IgD-negative memory B cell (primary cell): ENCODE measurements at regions not wholly inside any gene's neighbourhood (a gene's known extent, or its start where the extent isn't known, plus 50 kb on each side); places are given as distances from the start of the nearest gene placed in this dataset.
"Not testable (repeated sequence)": the region's sequence is repeated elsewhere in the genome, so short reads cannot be mapped to it uniquely, and the experiment has no call there.

Source experiments
- H3K27ac Mint-ChIP-seq, 3 donors: one replicate each; pipeline ENCODE4 v1.8.0; 2020 to 2022; ENCODE audit warnings: mild to moderate bottlenecking in 3 of 3, mixed read lengths in 3 of 3, moderate library complexity in 1 of 3
- H3K27me3 Mint-ChIP-seq: one replicate; pipeline ENCODE4 v1.8.0; 2021; ENCODE audit warnings: mixed read lengths
- H3K36me3 Mint-ChIP-seq: one replicate; pipeline ENCODE4 v1.8.0; 2020; ENCODE audit warnings: mild to moderate bottlenecking, mixed read lengths
- H3K4me1 Mint-ChIP-seq, 3 donors: one replicate each; pipeline ENCODE4 v1.8.0; 2020 to 2022; ENCODE audit warnings: mixed read lengths in 3 of 3, mild to moderate bottlenecking in 1 of 3
- H3K4me3 Mint-ChIP-seq, 4 donors: one replicate each; pipeline ENCODE4 v1.8.0; 2020 to 2022; ENCODE audit warnings: mild to moderate bottlenecking in 4 of 4, mixed read lengths in 4 of 4, moderate library complexity in 3 of 4
- H3K9me3 Mint-ChIP-seq, 3 donors: one replicate each; pipeline ENCODE4 v1.8.0; 2020 to 2021; ENCODE audit warnings: mixed read lengths in 3 of 3, mild to moderate bottlenecking in 1 of 3

DNA sequence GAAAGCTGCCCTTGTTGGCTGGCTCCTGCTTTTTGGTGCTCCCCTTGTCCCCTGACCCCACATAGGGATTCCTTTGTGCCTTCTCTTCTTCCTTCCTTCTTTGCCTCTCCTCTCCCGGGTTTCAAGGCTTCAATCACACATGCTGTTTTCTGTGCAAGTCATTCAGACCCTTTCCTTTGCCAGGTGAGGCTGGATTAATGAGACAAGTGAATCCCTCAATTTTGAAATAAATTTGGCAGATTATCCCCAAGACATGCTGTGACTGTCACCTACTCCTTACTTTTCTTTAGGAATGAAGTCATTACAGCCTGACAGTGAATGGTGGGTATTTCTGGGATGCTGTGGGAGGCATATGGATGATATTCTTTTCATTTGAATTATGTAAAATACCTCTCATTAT lies 259.0 kb upstream of the RGMA start:
- no peaks in the 10 kb centered on the region for H3K36me3 Mint-ChIP-seq
- H3K27ac Mint-ChIP-seq = no peak overlapping the region
- H3K27me3 Mint-ChIP-seq = peaks cover 3% of the 10 kb centered on the region
- H3K4me1 Mint-ChIP-seq = no peaks in the 10 kb centered on the region
- H3K4me3 Mint-ChIP-seq = no peak overlapping the region
- H3K9me3 Mint-ChIP-seq = peaks cover 0 to 3% (median 1%) of the 10 kb centered on the region in 3 donors

DNA sequence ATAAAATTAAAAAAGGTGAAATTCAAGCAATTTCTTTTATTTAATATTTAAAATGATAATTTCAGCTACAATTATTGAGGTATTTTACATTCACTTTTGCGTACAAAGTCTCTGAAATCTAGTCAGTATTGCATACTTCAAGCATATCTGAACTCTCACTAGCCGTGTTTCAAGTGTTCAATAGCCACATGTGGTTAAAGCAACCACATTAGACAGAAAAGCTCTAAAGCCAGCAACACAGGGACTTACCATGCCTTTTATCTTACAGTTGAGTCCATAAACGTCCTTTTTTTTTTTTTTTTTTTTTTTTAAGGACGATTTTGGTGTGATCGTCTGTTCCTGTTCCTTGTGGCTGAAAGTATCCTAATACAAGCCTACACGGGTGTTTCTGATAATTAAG lies 257.0 kb upstream of the RGMA start:
- no peak overlapping the region for H3K27ac Mint-ChIP-seq
- H3K4me3 Mint-ChIP-seq = no peak overlapping the region
- H3K4me1 Mint-ChIP-seq = no peaks in the 10 kb centered on the region
- H3K27me3 Mint-ChIP-seq = peaks cover 3% of the 10 kb centered on the region
- peaks cover 0 to 3% (median 1%) of the 10 kb centered on the region in 3 donors for H3K9me3 Mint-ChIP-seq
- H3K36me3 Mint-ChIP-seq = no peaks in the 10 kb centered on the region

DNA sequence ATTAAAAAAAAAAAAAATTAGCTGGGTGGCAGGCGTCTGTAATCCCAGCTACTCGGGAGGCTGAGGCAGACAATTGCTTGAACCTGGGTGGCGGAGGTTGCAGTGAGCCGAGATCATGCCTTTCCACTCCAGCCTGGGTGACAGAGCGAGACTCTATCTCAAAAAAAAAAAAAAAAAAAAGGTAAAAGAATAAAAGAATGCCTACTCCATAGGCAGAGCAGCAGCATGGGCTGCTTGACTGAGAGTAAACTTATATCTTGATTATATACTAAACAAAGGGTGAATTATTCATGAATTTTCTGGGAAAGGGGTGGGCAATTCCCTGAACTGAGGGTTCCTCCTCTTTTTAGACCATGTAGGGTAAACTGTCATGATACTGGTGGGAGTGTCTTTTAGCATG lies 254.4 kb upstream of the RGMA start:
- not testable (repeated sequence) for H3K4me3 Mint-ChIP-seq, H3K9me3 Mint-ChIP-seq, H3K36me3 Mint-ChIP-seq, H3K27me3 Mint-ChIP-seq, H3K4me1 Mint-ChIP-seq, H3K27ac Mint-ChIP-seq

DNA sequence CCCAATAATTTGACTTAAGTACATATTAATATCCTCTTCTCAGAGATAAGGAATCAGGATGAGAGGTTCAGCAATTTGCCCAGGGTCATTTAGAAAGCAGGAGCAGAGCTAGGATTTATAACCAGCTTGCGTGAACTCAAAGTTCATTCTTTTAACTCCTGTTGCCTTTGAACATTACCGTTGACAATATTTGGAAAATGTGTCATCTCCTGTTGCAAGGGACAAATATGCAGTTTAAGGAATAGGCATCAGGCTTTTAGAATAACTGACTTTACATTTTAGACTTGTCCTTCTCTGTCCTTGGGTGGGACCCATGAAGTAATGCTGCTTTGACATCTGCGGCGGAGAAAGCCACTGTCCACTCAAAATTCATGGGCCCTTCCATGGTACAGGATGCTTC lies 252.2 kb upstream of the RGMA start:
- no peaks in the 10 kb centered on the region for H3K4me1 Mint-ChIP-seq
- H3K27me3 Mint-ChIP-seq = no peaks in the 10 kb centered on the region
- no peaks in the 10 kb centered on the region for H3K36me3 Mint-ChIP-seq
- H3K4me3 Mint-ChIP-seq = no peak overlapping the region
- H3K27ac Mint-ChIP-seq = no peak overlapping the region
- peaks cover 0 to 4% (median 3%) of the 10 kb centered on the region in 3 donors for H3K9me3 Mint-ChIP-seq

DNA sequence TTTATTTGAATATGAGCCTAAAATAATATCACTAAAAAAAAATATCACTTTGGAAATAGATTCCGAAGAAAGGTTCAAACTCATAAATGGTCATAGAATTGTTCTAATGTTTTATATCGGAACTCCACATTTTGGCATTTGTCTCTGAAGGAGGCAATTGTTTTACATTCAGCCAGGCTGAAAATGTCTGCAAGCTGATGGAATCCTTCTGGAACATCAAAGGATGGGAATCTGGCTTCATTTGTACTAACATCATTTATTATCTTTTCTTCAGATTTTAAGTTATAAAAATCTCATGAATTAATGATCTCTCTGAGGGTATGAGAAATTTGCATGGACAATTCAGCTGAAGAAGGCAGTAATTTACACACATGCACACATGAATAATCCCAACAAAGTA lies 251.4 kb upstream of the RGMA start:
- Mint-ChIP-seq H3K9me3 (peaks cover 0 to 4% (median 3%) of the 10 kb centered on the region in 3 donors), H3K36me3 (no peaks in the 10 kb centered on the region), H3K4me1 (no peaks in the 10 kb centered on the region), H3K4me3 (no peak overlapping the region), H3K27me3 (peaks cover under 1% of the 10 kb centered on the region), H3K27ac (no peak overlapping the region)

DNA sequence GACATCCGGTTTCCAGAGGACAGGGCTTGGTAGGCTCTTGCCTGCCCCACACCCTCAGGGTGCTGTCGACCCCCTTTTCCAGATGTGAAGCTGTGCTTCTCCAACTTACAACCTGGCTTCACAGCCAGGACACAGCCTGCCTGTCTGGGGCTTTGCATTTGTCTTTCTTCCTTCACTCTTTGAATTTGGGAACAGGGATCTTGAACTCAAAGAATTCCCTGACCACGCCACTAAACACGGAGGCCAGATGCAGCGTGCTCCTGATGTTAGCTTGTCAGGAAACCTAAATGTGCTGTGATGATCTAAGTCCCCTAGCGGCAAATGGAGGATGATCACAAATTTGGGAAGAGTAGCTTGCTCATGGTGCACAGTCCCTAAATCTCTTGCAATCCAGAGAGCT lies 244.8 kb upstream of the RGMA start:
- no peak overlapping the region for H3K27ac Mint-ChIP-seq
- no peaks in the 10 kb centered on the region for H3K4me1 Mint-ChIP-seq
- peaks cover 0 to 5% (median 3%) of the 10 kb centered on the region in 3 donors for H3K9me3 Mint-ChIP-seq
- H3K4me3 Mint-ChIP-seq = no peak overlapping the region
- H3K27me3 Mint-ChIP-seq = peaks cover 14% of the 10 kb centered on the region
- no peaks in the 10 kb centered on the region for H3K36me3 Mint-ChIP-seq

DNA sequence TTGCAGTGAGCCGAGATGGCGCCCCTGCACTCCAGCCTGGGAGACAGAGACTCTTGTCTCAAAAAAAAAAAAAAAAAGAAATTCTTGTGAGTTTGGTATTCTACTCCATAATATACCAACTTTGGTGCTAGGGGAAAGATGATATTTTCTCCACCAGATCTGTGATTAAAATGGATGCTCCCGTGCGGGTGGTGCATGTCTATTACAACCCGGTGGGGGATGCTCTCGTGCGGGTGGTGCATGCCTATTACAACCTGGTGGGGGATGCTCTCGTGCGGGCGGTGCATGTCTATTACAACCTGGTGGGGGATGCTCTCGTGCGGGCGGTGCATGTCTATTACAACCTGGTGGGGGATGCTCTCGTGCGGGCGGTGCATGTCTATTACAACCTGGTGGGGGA lies 244.1 kb upstream of the RGMA start:
- H3K4me1 Mint-ChIP-seq, H3K27ac Mint-ChIP-seq, H3K4me3 Mint-ChIP-seq, H3K36me3 Mint-ChIP-seq, H3K9me3 Mint-ChIP-seq: not testable (repeated sequence)
- H3K27me3 Mint-ChIP-seq = peaks cover 14% of the 10 kb centered on the region

DNA sequence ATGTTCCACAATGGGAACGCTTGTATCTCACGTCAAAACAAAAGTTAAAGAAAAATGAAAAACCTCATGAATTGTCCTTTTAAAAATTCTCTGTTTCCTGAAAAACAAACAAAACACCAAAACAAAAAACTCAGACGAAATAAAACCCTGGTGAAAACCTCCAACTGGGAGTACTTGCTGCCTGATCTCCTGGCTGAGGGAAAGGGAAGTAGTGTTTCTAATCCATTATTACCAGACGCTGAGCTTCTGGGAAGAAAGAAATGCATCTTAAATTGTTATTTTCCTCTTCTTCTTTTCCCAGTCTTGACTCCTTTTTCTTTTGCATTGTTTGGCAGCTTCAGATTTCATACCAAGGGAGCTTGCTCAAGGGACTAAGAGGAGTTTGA lies 243.2 kb upstream of the RGMA start:
- H3K4me1 Mint-ChIP-seq = no peaks in the 10 kb centered on the region
- H3K4me3 Mint-ChIP-seq = no peak overlapping the region
- H3K27me3 Mint-ChIP-seq = peaks cover 14% of the 10 kb centered on the region
- H3K36me3 Mint-ChIP-seq = no peaks in the 10 kb centered on the region
- peaks cover 0 to 5% (median 3%) of the 10 kb centered on the region in 3 donors for H3K9me3 Mint-ChIP-seq
- no peak overlapping the region for H3K27ac Mint-ChIP-seq

DNA sequence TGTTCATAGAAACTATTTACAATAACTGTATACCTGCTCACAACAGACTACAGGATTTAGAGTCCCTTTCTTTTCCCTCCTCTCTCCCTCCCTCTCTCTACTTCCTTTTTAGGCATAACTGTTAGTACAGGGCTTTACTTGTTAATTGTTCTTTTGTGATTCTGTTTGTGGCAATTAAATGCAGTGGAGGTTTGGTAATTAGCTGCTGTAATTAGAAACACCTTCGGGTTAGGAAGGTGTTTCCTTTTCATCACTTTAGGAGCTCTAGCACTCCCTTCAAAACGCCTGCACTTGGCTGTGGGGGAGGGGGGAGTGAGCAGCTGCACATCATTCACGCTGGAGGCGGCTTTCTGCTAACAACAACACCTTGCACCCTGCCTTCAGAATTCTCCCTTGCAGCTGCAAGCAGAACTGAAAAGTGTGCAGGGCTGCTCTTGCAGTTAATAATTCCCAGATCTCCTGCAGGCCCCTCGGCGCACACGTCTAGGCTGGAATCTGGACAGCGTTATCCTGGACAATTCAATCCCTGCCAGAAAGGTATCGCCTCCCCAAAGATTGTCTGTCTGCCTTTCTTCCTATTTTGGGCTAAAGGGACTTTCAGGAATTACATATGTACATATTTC lies 242.6 kb upstream of the RGMA start:
- Mint-ChIP-seq H3K27ac (no peak overlapping the region), H3K9me3 (peaks cover 0 to 5% (median 3%) of the 10 kb centered on the region in 3 donors), H3K27me3 (peaks cover 14% of the 10 kb centered on the region), H3K36me3 (no peaks in the 10 kb centered on the region), H3K4me1 (no peaks in the 10 kb centered on the region), H3K4me3 (no peak overlapping the region)

DNA sequence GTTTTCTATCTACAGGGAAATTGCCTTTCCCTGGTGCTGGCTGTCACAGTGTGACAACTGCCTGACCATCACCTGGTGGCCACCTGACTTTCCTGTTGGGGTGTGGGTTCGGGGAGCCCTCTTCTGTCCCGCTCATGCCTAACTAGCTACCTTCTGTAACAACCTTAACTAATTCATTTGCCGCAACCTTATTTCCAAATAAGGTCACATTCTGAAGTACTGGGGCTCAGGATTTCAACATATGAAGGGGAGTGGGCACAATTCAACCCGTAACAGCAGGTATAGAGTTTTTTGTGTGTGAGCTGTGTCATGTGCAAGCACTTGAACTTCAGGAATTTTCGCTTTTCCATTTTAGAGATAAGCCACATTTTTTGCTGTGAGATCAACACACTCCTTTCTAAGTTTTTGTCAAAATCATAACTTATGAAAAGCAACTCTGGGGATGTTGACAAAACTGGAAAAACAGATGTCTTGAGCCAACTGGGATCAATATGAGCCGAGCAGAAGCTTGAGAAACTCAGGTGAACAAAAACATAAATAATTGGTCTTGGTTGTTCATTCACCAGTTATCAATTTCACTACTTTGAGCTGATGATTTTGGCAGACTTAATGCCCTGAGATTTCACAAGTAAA lies 242.0 kb upstream of the RGMA start:
- Mint-ChIP-seq H3K36me3 (no peaks in the 10 kb centered on the region), H3K4me3 (no peak overlapping the region), H3K27me3 (peaks cover 14% of the 10 kb centered on the region), H3K4me1 (no peaks in the 10 kb centered on the region), H3K9me3 (peaks cover 0 to 5% (median 0%) of the 10 kb centered on the region in 3 donors), H3K27ac (no peak overlapping the region)

DNA sequence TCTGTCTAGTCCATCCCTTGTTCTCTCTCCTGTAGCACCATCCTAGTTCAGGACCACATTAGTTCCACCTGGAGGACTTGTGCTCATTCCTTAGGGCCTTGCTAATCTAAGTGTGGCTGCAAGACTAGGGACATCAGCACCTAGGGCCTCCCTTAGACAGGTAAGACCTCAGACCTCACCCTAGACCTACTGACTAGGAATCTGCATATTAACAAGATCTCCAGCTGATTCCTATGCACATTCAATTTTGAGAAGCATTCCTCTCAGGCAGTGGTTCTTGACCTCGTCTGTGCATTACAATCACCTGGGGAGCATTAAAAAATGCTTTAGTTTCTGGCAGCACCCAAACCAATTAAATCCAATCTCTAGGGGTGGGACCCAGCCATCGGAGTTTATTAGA lies 238.4 kb upstream of the RGMA start:
- Mint-ChIP-seq H3K4me1 (no peaks in the 10 kb centered on the region), H3K27me3 (peaks cover 3% of the 10 kb centered on the region), H3K4me3 (no peak overlapping the region), H3K9me3 (peaks cover 0 to 5% (median 0%) of the 10 kb centered on the region in 3 donors), H3K27ac (no peak overlapping the region), H3K36me3 (no peaks in the 10 kb centered on the region)

DNA sequence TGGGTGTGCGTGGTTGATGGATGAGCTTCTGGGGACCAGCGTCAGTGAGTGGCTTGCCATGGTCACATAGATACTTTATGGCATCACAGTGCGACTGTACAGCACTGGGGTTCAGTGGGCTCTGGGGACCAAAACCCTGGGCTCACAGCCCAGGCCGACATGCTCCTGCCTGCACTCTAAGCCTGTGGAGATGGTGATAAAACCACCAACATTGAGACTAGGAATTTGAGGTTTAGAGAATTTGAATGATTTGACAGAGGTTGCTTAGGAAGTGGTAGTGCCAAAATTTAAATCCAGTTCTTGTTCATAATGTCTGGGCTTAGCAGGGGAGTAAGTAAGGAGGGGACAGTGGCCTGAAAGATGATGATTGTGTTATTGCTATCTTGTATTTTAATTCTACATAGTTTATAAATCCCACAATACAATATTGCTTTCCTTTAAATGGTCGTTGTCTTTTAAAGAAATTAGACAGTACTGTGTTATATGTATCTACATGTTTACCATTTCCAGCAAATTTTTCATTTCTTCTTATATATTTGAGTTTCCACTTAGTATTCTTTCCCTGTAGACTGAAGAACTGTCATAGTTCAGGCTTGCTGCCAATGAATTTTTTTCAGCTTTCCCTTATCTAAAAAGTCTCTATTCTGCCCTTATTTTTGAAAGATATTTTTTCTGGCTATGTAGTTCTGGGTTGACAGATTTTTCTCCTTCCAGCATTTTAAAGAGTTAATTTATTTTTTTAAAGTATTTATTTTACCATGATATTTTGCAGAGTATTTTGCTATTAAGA lies 235.4 kb upstream of the RGMA start:
- peaks cover 0 to 4% (median 0%) of the 10 kb centered on the region in 3 donors for H3K9me3 Mint-ChIP-seq
- no peak overlapping the region for H3K27ac Mint-ChIP-seq
- no peaks in the 10 kb centered on the region for H3K36me3 Mint-ChIP-seq
- no peaks in the 10 kb centered on the region for H3K4me1 Mint-ChIP-seq
- H3K4me3 Mint-ChIP-seq = no peak overlapping the region
- peaks cover 3% of the 10 kb centered on the region for H3K27me3 Mint-ChIP-seq

DNA sequence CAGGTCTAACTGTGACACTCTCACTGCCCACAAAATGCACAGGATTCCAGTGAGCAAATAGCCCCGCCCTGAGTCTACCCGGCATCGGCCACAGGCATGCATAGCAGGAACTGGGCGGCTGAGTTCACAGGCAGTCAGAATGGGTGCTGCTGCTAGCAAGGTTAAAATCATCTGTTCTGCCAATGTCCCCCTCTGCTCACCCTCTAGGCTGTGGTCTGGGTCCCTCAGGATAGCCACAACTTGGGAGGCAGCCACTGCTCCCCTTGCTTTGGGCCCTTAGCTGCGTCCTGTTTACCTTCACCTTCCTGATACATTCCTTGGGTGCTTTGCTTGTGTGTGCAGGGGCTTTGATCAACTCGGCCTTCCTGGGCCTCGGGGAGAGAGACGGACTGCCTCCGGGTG lies 232.9 kb upstream of the RGMA start:
- no peaks in the 10 kb centered on the region for H3K36me3 Mint-ChIP-seq
- no peak overlapping the region for H3K27ac Mint-ChIP-seq
- peaks cover 5% of the 10 kb centered on the region for H3K27me3 Mint-ChIP-seq
- peaks cover 0 to 4% (median 0%) of the 10 kb centered on the region in 3 donors for H3K9me3 Mint-ChIP-seq
- no peaks in the 10 kb centered on the region for H3K4me1 Mint-ChIP-seq
- H3K4me3 Mint-ChIP-seq = no peak overlapping the region

DNA sequence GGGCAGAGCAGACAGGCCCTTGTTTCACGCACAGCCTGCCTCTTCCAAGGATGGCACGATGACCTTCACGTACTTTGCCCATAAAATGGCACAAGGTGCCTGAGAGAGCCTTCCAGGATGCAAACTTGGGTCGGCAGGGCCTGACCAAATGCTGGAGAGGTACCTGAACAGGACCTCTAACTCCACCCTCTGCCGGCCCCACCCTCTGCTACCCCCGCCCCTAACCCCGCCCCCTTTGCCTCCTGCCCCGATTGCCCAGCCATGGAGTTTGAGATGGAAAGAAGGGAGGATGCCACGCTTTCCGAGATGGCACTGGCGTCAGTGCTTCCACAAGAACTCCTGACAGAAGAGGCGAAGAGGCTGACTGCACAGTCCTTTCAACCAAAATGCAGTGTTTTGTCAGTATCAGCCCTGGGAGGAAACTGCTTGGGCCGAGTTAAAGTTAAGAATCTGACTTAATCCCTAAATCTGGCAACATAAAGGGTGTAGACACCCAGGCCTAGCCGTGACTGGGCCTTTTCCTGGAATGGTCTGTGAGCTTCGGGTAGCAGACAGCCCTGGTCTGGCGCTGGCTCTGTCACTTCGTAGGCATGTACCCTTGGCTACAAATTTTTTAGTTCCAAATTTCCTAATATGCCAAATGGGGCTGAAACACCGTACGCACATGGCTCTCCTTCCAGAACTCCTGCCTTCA lies 230.3 kb upstream of the RGMA start:
- Mint-ChIP-seq H3K4me1 (no peaks in the 10 kb centered on the region), H3K36me3 (no peaks in the 10 kb centered on the region), H3K27me3 (peaks cover 3% of the 10 kb centered on the region), H3K9me3 (peaks cover 3 to 5% (median 4%) of the 10 kb centered on the region in 3 donors), H3K4me3 (no peak overlapping the region), H3K27ac (no peak overlapping the region)

DNA sequence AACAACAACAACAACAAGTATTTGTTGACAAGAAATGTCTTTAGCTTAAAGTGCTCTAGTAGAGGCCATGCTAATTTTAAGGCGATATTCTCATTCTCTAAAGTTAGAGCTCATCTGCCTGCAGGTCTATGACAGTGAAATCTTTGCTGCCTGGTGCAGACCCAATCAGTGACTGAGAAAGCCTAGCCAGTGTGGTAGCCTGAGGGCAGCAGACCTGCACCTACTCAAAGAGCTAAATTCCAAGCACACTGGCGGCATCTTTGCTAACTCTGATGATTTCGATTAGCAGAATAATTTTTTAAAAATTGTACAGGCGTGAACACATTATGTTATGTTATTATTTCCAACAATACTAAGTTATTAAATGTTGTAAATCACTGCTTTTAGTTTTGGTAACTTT lies 228.8 kb upstream of the RGMA start:
- Mint-ChIP-seq H3K36me3 (no peaks in the 10 kb centered on the region), H3K27ac (no peak overlapping the region), H3K4me3 (no peak overlapping the region), H3K9me3 (peaks cover 1 to 5% (median 3%) of the 10 kb centered on the region in 3 donors), H3K27me3 (peaks cover 1% of the 10 kb centered on the region), H3K4me1 (no peaks in the 10 kb centered on the region)
